ENCODE measurements at regions not wholly inside any gene's neighbourhood (a gene's known extent, or its start where the extent isn't known, plus 50 kb on each side); places are given as distances from the start of the nearest gene placed in this dataset.

DNA sequence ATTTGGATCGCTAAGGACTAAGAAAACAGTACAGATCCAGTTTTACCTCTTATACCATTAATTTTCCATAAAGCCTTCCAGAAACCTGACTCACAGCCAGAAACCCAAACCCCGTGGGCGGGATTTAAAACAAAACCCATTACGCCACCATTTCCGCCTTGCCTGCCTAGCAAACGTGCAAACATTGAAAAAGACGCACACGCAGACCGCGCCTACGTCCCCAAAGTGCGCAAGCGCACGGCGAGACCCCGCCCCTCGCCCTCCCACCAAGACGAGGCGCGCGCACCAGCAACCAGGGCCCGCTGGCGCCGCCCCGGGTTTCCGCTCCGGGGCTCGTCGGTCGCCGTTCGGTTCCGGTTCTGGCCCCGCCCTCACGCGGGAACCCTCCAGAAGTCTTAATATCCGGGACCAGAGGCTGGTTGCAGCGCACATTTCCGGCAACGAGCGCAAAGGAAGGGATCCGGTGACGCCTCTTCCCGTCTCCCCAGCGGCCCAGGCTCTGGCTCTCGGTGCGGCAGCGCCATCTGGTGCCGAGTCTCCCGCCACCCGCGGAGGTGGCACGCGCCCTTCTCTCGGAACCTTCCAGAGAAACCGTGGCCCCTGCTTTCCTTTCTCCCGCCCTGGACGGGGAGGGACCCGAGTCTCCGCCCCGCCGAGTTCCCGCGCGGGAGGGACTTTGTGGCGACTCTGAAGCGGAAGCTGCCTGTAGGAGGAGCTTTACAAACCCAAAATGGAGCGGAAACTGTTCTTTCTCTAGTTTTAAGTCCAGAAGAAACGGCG lies 256.9 kb upstream of the STARD13 start:
- H3K4me1 ChIP-seq, result peaks cover 22 to 53% (median 26%) of the 10 kb centered on the region in 10 experiments

GRCh38 chr13:33543089-33543459 lies 257.5 kb upstream of the STARD13 start:
- H3K4me3 ChIP-seq, result peak overlapping the region; percentile 49 to 68 (median 57)
- H3K36me3 ChIP-seq, result no peaks in the 10 kb centered on the region
- no peaks in the 10 kb centered on the region for H3K27me3 ChIP-seq
- peaks cover 22 to 59% (median 29%) of the 10 kb centered on the region in 10 experiments for H3K4me1 ChIP-seq
- no peaks in the 10 kb centered on the region for H4K20me1 ChIP-seq
- H3K9me3 ChIP-seq (replicated peaks in 1 of 11), result no peaks in the 10 kb centered on the region; a peak in 2 of 22 replicates
- peak overlapping the region; percentile 69 to 87 (median 83) for H3K4me2 ChIP-seq
- peak overlapping the region; percentile 96 to 99 (median 97) for H3K27ac ChIP-seq
- no peak for TF ChIP-seq Cebpa-rat (IDR thresholded peaks at IDR 0.05)
- H3K9ac ChIP-seq, result peak overlapping the region; percentile 89 to 95 (median 92)

More for the DNA sequence above, 256.9 kb upstream of the STARD13 start:
- peak in 1 of 11 experiments; percentile 34; a peak in 1 of 22 replicates for TF ChIP-seq Cebpa-rat (IDR thresholded peaks at IDR 0.05)
- Histone ChIP-seq H3K4me2 (peak overlapping the region; percentile 72 to 90 (median 86)), H4K20me1 (no peaks in the 10 kb centered on the region), H3K27me3 (no peaks in the 10 kb centered on the region), H3K9me3 (replicated peaks in 1 of 11) (no peaks in the 10 kb centered on the region; a peak in 2 of 22 replicates), H3K4me3 (peak overlapping the region; percentile 56 to 71 (median 62)), H3K36me3 (no peaks in the 10 kb centered on the region), H3K27ac (peak overlapping the region; percentile 96 to 99 (median 97)), H3K9ac (peak overlapping the region; percentile 89 to 95 (median 92))

GRCh38 chr13:33543631-33544265 lies 258.2 kb upstream of the STARD13 start:
- H3K27ac ChIP-seq, result peak overlapping the region; percentile 96 to 99 (median 97)
- no peaks in the 10 kb centered on the region for H3K27me3 ChIP-seq
- no peak for TF ChIP-seq Cebpa-rat (IDR thresholded peaks at IDR 0.05)
- no peaks in the 10 kb centered on the region for H4K20me1 ChIP-seq
- no peaks in the 10 kb centered on the region for H3K36me3 ChIP-seq
- H3K9ac ChIP-seq, result peak overlapping the region; percentile 89 to 95 (median 92)
- peak overlapping the region; percentile 69 to 87 (median 83) for H3K4me2 ChIP-seq
- no peaks in the 10 kb centered on the region; a peak in 2 of 22 replicates for H3K9me3 ChIP-seq (replicated peaks in 1 of 11)
- peaks cover 23 to 65% (median 34%) of the 10 kb centered on the region in 10 experiments for H3K4me1 ChIP-seq
- peak overlapping the region; percentile 49 to 68 (median 57); a peak in 15 of 20 replicates for H3K4me3 ChIP-seq

DNA sequence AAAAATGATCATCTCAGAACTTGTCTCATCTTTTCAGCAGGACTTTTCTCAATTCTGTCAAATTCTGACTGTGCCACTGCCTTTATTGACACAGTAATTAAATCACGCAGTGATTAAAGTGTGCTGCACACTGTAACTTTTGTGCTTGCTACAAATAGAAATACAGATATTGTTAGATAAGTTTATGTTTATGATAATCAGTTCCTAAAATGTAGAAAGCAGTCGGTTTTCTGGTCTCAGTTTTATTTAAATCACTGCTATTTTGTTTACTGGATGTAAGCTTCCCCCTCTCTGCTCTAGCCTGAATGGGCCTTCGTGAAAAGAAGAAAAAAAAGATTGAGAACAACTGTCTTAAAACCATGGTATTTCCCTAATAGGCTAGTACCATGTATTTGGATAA lies 258.8 kb upstream of the STARD13 start:
- Histone ChIP-seq H3K4me1 (peaks cover 23 to 65% (median 34%) of the 10 kb centered on the region in 10 experiments), H3K36me3 (no peaks in the 10 kb centered on the region), H3K27ac (peak overlapping the region in 7 of 11 experiments; percentile 11 to 99 (median 97); a peak in 6 of 22 replicates), H4K20me1 (no peaks in the 10 kb centered on the region), H3K4me3 (no peak overlapping the region), H3K9ac (peak overlapping the region in 2 of 11 experiments; percentile 43 to 95; a peak in 3 of 22 replicates), H3K27me3 (no peaks in the 10 kb centered on the region), H3K4me2 (peak overlapping the region; percentile 20 to 87 (median 82); a peak in 17 of 22 replicates), H3K9me3 (replicated peaks in 1 of 11) (no peaks in the 10 kb centered on the region; a peak in 2 of 22 replicates)
- TF ChIP-seq Cebpa-rat (IDR thresholded peaks at IDR 0.05), result no peak

DNA sequence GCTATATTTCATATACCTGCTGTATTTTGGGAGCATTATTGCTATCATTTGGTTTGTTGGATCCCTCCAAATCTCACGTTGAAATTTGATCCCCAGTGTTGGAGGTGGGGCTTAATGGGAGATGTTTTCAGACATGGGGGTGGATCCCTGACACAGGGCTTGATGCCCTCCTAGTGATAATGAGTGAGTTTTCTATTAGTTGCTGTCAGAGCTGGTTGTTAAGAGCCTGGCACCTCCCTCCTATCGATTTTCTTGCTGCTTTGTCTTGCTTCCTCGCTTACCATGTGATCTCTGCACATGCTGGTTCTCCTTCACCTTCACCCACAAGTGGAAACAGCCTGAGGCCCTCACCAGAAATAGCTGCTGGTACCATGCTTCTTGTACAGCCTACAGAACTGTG lies 259.9 kb upstream of the STARD13 start:
- no peak for TF ChIP-seq Cebpa-rat (IDR thresholded peaks at IDR 0.05)
- H3K27me3 ChIP-seq, result no peaks in the 10 kb centered on the region
- no peaks in the 10 kb centered on the region for H4K20me1 ChIP-seq
- peak overlapping the region in 1 of 11 experiments; percentile 87; a peak in 2 of 22 replicates for H3K4me2 ChIP-seq
- H3K27ac ChIP-seq, result no peak overlapping the region
- H3K9me3 ChIP-seq (replicated peaks in 1 of 11), result no peaks in the 10 kb centered on the region; a peak in 2 of 22 replicates
- no peak overlapping the region for H3K9ac ChIP-seq
- no peak overlapping the region for H3K4me3 ChIP-seq
- peaks cover 23 to 59% (median 33%) of the 10 kb centered on the region in 10 experiments for H3K4me1 ChIP-seq
- no peaks in the 10 kb centered on the region for H3K36me3 ChIP-seq

GRCh38 chr13:33547035-33547434 lies 261.5 kb upstream of the STARD13 start:
- no peaks in the 10 kb centered on the region for H4K20me1 ChIP-seq
- 0 out of 22 replicates have a peak overlapping the region, but pooled peaks of 1 of the 11 experiments have one; percentile 14 for H3K27ac ChIP-seq
- H3K27me3 ChIP-seq, result no peaks in the 10 kb centered on the region
- peaks cover 12 to 44% (median 23%) of the 10 kb centered on the region in 10 experiments for H3K4me1 ChIP-seq
- TF ChIP-seq Cebpa-rat (IDR thresholded peaks at IDR 0.05), result no peak
- peak overlapping the region in 1 of 11 experiments; percentile 68; a peak in 2 of 22 replicates for H3K4me2 ChIP-seq
- H3K9me3 ChIP-seq (replicated peaks in 1 of 11), result peaks cover 0 to 8% (median 0%) of the 10 kb centered on the region in 11 experiments; a peak in 4 of 22 replicates
- no peak overlapping the region for H3K4me3 ChIP-seq
- H3K9ac ChIP-seq, result no peak overlapping the region
- H3K36me3 ChIP-seq, result no peaks in the 10 kb centered on the region

GRCh38 chr13:33548069-33548468 lies 262.5 kb upstream of the STARD13 start:
- peak overlapping the region in 10 of 11 experiments; percentile 8 to 68 (median 46); a peak in 14 of 22 replicates for H3K4me2 ChIP-seq
- no peak overlapping the region for H3K9ac ChIP-seq
- H3K27ac ChIP-seq, result peak overlapping the region in 5 of 11 experiments; percentile 3 to 51 (median 28); a peak in 5 of 22 replicates
- peaks cover 12 to 44% (median 22%) of the 10 kb centered on the region in 10 experiments for H3K4me1 ChIP-seq
- no peaks in the 10 kb centered on the region for H4K20me1 ChIP-seq
- H3K36me3 ChIP-seq, result no peaks in the 10 kb centered on the region
- peaks cover 0 to 8% (median 0%) of the 10 kb centered on the region in 11 experiments; a peak in 4 of 22 replicates for H3K9me3 ChIP-seq (replicated peaks in 1 of 11)
- no peak overlapping the region for H3K4me3 ChIP-seq
- TF ChIP-seq Cebpa-rat (IDR thresholded peaks at IDR 0.05), result no peak
- no peaks in the 10 kb centered on the region for H3K27me3 ChIP-seq

DNA sequence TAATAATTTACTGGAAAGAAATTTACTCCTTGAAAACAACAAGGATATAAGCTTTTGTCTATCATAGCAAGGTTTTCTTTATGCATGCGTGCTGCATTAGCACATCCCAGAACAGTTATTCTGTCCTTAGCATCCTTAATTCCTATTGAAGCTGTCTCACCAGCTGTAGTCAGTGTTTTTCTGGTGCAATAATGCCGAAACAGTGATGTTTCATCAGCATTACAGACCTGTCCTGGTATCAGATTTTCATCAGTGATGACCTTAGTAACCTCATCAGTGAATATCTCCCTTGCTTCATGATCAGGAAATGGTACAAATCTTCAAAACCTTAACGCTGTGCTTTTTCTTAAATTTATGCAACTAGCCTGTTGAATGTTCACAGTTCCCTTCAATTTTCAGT lies 264.7 kb upstream of the STARD13 start:
- no peaks in the 10 kb centered on the region for H4K20me1 ChIP-seq
- no peak overlapping the region for H3K4me3 ChIP-seq
- TF ChIP-seq Cebpa-rat (IDR thresholded peaks at IDR 0.05), result no peak
- peaks cover 0 to 22% (median 8%) of the 10 kb centered on the region in 10 experiments; a peak in 16 of 20 replicates for H3K4me1 ChIP-seq
- no peak overlapping the region for H3K4me2 ChIP-seq
- no peak overlapping the region for H3K9ac ChIP-seq
- no peak overlapping the region for H3K27ac ChIP-seq
- H3K27me3 ChIP-seq, result no peaks in the 10 kb centered on the region
- H3K36me3 ChIP-seq, result no peaks in the 10 kb centered on the region
- peaks cover 0 to 8% (median 0%) of the 10 kb centered on the region in 11 experiments; a peak in 3 of 22 replicates for H3K9me3 ChIP-seq (replicated peaks in 1 of 11)

GRCh38 chr13:33550885-33551284 lies 265.3 kb upstream of the STARD13 start:
- peaks cover 0 to 17% (median 8%) of the 10 kb centered on the region in 10 experiments; a peak in 16 of 20 replicates for H3K4me1 ChIP-seq
- no peak overlapping the region for H3K4me3 ChIP-seq
- H3K9me3 ChIP-seq (replicated peaks in 1 of 11), result peaks cover 0 to 8% (median 0%) of the 10 kb centered on the region in 11 experiments; a peak in 2 of 22 replicates
- H3K27ac ChIP-seq, result no peak overlapping the region
- no peaks in the 10 kb centered on the region for H3K27me3 ChIP-seq
- no peak for TF ChIP-seq Cebpa-rat (IDR thresholded peaks at IDR 0.05)
- H3K4me2 ChIP-seq, result no peak overlapping the region
- no peaks in the 10 kb centered on the region for H3K36me3 ChIP-seq
- no peak overlapping the region for H3K9ac ChIP-seq
- no peaks in the 10 kb centered on the region for H4K20me1 ChIP-seq
